HepG2 (cell line): ENCODE measurements at regions not wholly inside any gene's neighbourhood (a gene's known extent, or its start where the extent isn't known, plus 50 kb on each side); places are given as distances from the start of the nearest gene placed in this dataset.

Source experiments
- CSRNP1 ChIP-seq: sonication (generic); formaldehyde crosslinking; IDR thresholded peaks from 2 replicates; pipeline ENCODE4 v1.8.1; 2023; ENCODE audit warnings: mild to moderate bottlenecking, missing genetic modification reagents
- EED ChIP-seq: sonication (generic); formaldehyde crosslinking; IDR thresholded peaks from 2 replicates; pipeline ENCODE4 v1.5.0; 2020; ENCODE audit warnings: mild to moderate bottlenecking, missing genetic modification reagents
- EHMT2 ChIP-seq: fragments of 200-600 bp; sonication (generic); IDR thresholded peaks from 2 replicates; pipeline ENCODE4 v1.7.0; 2017; ENCODE audit warnings: antibody characterized with exemption, low read depth, low read length, borderline replicate concordance
- EP300 ChIP-seq, 3 experiments: sonication (generic) in 1 of 3; formaldehyde crosslinking in 1 of 3; IDR thresholded peaks; 2 replicates each; pipeline versions ENCODE4 v1.5.1 to v1.6.1; 2011 to 2020; ENCODE audit warnings: low read depth in 2 of 3, low read length in 2 of 3, borderline replicate concordance in 1 of 3, improper control_type of control experiment in 1 of 3, mild to moderate bottlenecking in 1 of 3, missing genetic modification reagents in 1 of 3, moderate library complexity in 1 of 3
- HDAC1 ChIP-seq: sonication (generic); formaldehyde crosslinking; IDR thresholded peaks from 2 replicates; pipeline ENCODE4 v1.5.1; 2020; ENCODE audit warnings: mild to moderate bottlenecking, missing genetic modification reagents
- HES4 ChIP-seq: sonication (generic); formaldehyde crosslinking; IDR thresholded peaks from 2 replicates; pipeline ENCODE4 v1.9.0; 2021; ENCODE audit warnings: mild to moderate bottlenecking, missing genetic modification reagents, borderline replicate concordance
- HNRNPH1 ChIP-seq: fragments of 200-400 bp; formaldehyde crosslinking; optimal IDR thresholded peaks from 2 replicates; pipeline ENCODE3; 2017; ENCODE audit warnings: mild to moderate bottlenecking, low read depth, low read length
- KAT8 ChIP-seq: IDR thresholded peaks from 2 replicates; pipeline ENCODE4 v1.6.1; 2016; ENCODE audit warnings: missing genetic modification reagents, missing compliant biosample characterization
- PAX8 ChIP-seq: sonication (generic); formaldehyde crosslinking; IDR thresholded peaks from 2 replicates; pipeline ENCODE4 v1.8.0; 2022; ENCODE audit warnings: mild to moderate bottlenecking, missing genetic modification reagents, borderline replicate concordance
- RXRB ChIP-seq: IDR thresholded peaks from 2 replicates; pipeline ENCODE4 v1.6.1; 2016; ENCODE audit warnings: borderline replicate concordance, missing genetic modification reagents, missing compliant biosample characterization
- U2AF1 ChIP-seq: fragments of 200-400 bp; formaldehyde crosslinking; optimal IDR thresholded peaks from 2 replicates; pipeline ENCODE3; 2017; ENCODE audit warnings: mild to moderate bottlenecking, low read depth, low read length
- ZFX ChIP-seq: sonication (generic); formaldehyde crosslinking; IDR thresholded peaks from 2 replicates; pipeline ENCODE4 v1.4.0; 2020; ENCODE audit warnings: mild to moderate bottlenecking, low read depth, missing genetic modification reagents, moderate library complexity
- ZNF180 ChIP-seq: sonication (generic); formaldehyde crosslinking; IDR thresholded peaks from 2 replicates; pipeline ENCODE4 v1.4.0; 2020; ENCODE audit warnings: low read depth, missing genetic modification reagents, borderline replicate concordance
- ZNF251 ChIP-seq: sonication (generic); formaldehyde crosslinking; IDR thresholded peaks from 2 replicates; pipeline ENCODE4 v1.9.0; 2021; ENCODE audit warnings: mild to moderate bottlenecking, missing genetic modification reagents
- ZNF264 ChIP-seq: sonication (generic); formaldehyde crosslinking; IDR thresholded peaks from 2 replicates; pipeline ENCODE4 v1.4.0; 2020; ENCODE audit warnings: missing genetic modification reagents
- ZNF704 ChIP-seq: sonication (generic); formaldehyde crosslinking; IDR thresholded peaks from 2 replicates; pipeline ENCODE4 v1.8.1; 2023; ENCODE audit warnings: mild to moderate bottlenecking, inconsistent platforms, moderate library complexity, missing genetic modification reagents, borderline replicate concordance
- ZNF775 ChIP-seq: sonication (generic); formaldehyde crosslinking; IDR thresholded peaks from 2 replicates; pipeline ENCODE4 v1.4.0; 2020; ENCODE audit warnings: missing genetic modification reagents, mild to moderate bottlenecking, moderate library complexity, borderline replicate concordance
- TF ChIP-seq, protein P1 (sequence below): IDR thresholded peaks from 2 replicates; pipeline ENCODE4 v1.6.1; 2016
- TF ChIP-seq, protein P2 (sequence below): sonication (generic); formaldehyde crosslinking; IDR thresholded peaks from 2 replicates; pipeline ENCODE4 v1.4.0; 2020; ENCODE audit warnings: missing genetic modification reagents, borderline replicate concordance
- TF ChIP-seq, protein P3 (sequence below): sonication (generic); formaldehyde crosslinking; IDR thresholded peaks from 2 replicates; pipeline ENCODE4 v1.4.0; 2020; ENCODE audit warnings: missing genetic modification reagents; ENCODE audit errors: not compliant biosample characterization
- TF ChIP-seq, protein P4 (sequence below): sonication (generic); formaldehyde crosslinking; IDR thresholded peaks from 2 replicates; pipeline ENCODE4 v1.4.0; 2020; ENCODE audit warnings: missing genetic modification reagents

DNA sequence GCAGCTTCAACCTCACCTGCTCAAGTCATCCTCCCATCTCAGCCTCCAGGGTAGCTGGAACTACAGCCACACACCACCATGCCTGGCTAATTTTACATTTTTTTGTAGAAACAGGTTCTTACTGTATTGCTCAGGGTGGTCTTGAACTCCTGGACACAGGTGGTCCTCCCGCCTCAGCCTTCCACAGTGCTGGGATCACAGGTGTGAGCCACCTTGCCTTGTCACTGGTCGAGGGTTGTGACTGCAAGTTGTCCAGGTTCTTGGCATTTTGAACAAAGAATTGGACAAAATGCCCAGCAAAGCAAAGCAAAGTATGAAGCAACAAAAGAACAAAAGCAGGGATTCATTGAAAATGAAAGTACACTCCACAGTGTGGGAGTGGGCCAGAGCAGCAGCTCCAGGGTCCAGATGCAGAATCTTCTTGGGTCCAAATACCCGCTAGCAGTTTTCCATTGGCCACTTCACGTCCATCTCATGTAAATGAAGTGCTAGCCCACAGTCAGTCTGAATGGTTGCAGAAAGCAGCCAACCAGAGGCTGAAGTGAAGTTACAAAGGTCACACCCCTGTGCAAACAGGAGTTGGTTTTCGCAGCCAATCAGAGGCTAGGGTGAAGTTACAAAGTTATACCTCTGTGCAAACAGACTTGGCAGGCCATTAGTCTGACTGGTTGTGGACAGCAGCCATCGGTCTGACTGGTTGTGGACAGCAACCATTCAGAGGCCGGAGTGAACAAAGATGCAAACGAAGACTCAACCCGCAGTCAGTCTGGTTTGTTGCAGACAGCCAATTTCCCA lies 109.5 kb upstream of the KIF26B start (continued):
- TF ChIP-seq EP300 (IDR thresholded peaks at IDR 0.05; ENCODE audit: low read depth in 2 of 2, low read length in 2 of 2) (no peak; a peak in 1 of 4 replicates), EP300 (CRISPR knock-in tag; IDR thresholded peaks at IDR 0.05; ENCODE audit: borderline replicate concordance) (0 out of 2 replicates have a peak, but pooled peaks have one; percentile 17), EHMT2 (peak; percentile 82; the same call in 1 of the 2 replicates), ZNF180 (CRISPR knock-in tag) (no peak), HES4 (CRISPR knock-in tag) (no peak), HDAC1 (peak; percentile 33; the same call in 1 of the 2 replicates), ZNF775 (CRISPR knock-in tag) (no peak), ZFX (CRISPR knock-in tag) (no peak; the same call in 1 of the 2 replicates), U2AF1 (no peak), ZNF251 (no peak), EED (CRISPR knock-in tag) (no peak), PAX8 (CRISPR knock-in tag) (no peak), RXRB (CRISPR knock-in tag) (0 out of 2 replicates have a peak, but pooled peaks have one; percentile 17), HNRNPH1 (no peak), ZNF264 (no peak), ZNF704 (CRISPR knock-in tag) (no peak), KAT8 (CRISPR knock-in tag) (no peak), CSRNP1 (CRISPR knock-in tag) (no peak)
- TF ChIP-seq, protein P1, sequence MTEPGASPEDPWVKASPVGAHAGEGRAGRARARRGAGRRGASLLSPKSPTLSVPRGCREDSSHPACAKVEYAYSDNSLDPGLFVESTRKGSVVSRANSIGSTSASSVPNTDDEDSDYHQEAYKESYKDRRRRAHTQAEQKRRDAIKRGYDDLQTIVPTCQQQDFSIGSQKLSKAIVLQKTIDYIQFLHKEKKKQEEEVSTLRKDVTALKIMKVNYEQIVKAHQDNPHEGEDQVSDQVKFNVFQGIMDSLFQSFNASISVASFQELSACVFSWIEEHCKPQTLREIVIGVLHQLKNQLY (CRISPR knock-in tag) = no peak
- TF ChIP-seq, protein P2, sequence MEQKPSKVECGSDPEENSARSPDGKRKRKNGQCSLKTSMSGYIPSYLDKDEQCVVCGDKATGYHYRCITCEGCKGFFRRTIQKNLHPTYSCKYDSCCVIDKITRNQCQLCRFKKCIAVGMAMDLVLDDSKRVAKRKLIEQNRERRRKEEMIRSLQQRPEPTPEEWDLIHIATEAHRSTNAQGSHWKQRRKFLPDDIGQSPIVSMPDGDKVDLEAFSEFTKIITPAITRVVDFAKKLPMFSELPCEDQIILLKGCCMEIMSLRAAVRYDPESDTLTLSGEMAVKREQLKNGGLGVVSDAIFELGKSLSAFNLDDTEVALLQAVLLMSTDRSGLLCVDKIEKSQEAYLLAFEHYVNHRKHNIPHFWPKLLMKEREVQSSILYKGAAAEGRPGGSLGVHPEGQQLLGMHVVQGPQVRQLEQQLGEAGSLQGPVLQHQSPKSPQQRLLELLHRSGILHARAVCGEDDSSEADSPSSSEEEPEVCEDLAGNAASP (CRISPR knock-in tag) = no peak
- TF ChIP-seq, protein P3, sequence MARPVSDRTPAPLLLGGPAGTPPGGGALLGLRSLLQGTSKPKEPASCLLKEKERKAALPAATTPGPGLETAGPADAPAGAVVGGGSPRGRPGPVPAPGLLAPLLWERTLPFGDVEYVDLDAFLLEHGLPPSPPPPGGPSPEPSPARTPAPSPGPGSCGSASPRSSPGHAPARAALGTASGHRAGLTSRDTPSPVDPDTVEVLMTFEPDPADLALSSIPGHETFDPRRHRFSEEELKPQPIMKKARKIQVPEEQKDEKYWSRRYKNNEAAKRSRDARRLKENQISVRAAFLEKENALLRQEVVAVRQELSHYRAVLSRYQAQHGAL (CRISPR knock-in tag) = no peak
- TF ChIP-seq, protein P4, sequence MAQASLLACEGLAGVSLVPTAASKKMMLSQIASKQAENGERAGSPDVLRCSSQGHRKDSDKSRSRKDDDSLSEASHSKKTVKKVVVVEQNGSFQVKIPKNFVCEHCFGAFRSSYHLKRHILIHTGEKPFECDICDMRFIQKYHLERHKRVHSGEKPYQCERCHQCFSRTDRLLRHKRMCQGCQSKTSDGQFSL (CRISPR knock-in tag) = no peak
